ENCODE measurements at regions not wholly inside any gene's neighbourhood (a gene's known extent, or its start where the extent isn't known, plus 50 kb on each side); places are given as distances from the start of the nearest gene placed in this dataset.

GRCh38 chr7:20053334-20054104 is 163.7 kb downstream of the MACC1 start:
- TF ChIP-seq USF2 (IDR thresholded peaks at IDR 0.05; ENCODE audit: low read length) = no peak
- TF ChIP-seq CTCF (IDR thresholded peaks at IDR 0.05; ENCODE audit: control extremely low read depth in 1 of 3, insufficient read depth in 1 of 3, low read depth in 1 of 3, low read length in 3 of 3) = no peak
- no peak for TF ChIP-seq EGR1 (IDR thresholded peaks at IDR 0.05; ENCODE audit: borderline replicate concordance, low read depth, low read length)
- no peak for TF ChIP-seq SRF (IDR thresholded peaks at IDR 0.05; ENCODE audit: low read depth, low read length)
- 0 out of 2 replicates have a peak, but pooled peaks have one; percentile 41 for TF ChIP-seq TCF12 (IDR thresholded peaks at IDR 0.05; ENCODE audit: low read depth, low read length)
- no peak for TF ChIP-seq EP300 (IDR thresholded peaks at IDR 0.05; ENCODE audit: borderline replicate concordance in 1 of 2, low read depth in 2 of 2, low read length in 2 of 2)
- TF ChIP-seq ATF2 (IDR thresholded peaks at IDR 0.05; ENCODE audit: low read length) = 0 out of 2 replicates have a peak, but pooled peaks have one; percentile 73
- TF ChIP-seq HDAC6 (IDR thresholded peaks at IDR 0.05; ENCODE audit: low read depth, low read length) = no peak
- TF ChIP-seq E2F6 (IDR thresholded peaks at IDR 0.05) = no peak
- no peak for TF ChIP-seq GABPA (IDR thresholded peaks at IDR 0.05; ENCODE audit: borderline replicate concordance, insufficient read depth, low read length)
- no peak for TF ChIP-seq RFX5 (IDR thresholded peaks at IDR 0.05; ENCODE audit: borderline replicate concordance, low read depth, low read length)
- TF ChIP-seq POLR2AphosphoS5 (IDR thresholded peaks at IDR 0.05; ENCODE audit: low read depth, low read length) = no peak
- TF ChIP-seq TEAD4 (IDR thresholded peaks at IDR 0.05; ENCODE audit: low read depth, low read length) = 0 out of 2 replicates have a peak, but pooled peaks have one; percentile 41
- TF ChIP-seq RAD21 (IDR thresholded peaks at IDR 0.05 in 1 of 2, conservative IDR thresholded peaks at IDR 0.05 in 1 of 2; ENCODE audit: low read depth in 2 of 2, low read length in 2 of 2) = no peak

All from H1 (cell line).